ENCODE measurements at regions not wholly inside any gene's neighbourhood (a gene's known extent, or its start where the extent isn't known, plus 50 kb on each side); places are given as distances from the start of the nearest gene placed in this dataset.

DNA sequence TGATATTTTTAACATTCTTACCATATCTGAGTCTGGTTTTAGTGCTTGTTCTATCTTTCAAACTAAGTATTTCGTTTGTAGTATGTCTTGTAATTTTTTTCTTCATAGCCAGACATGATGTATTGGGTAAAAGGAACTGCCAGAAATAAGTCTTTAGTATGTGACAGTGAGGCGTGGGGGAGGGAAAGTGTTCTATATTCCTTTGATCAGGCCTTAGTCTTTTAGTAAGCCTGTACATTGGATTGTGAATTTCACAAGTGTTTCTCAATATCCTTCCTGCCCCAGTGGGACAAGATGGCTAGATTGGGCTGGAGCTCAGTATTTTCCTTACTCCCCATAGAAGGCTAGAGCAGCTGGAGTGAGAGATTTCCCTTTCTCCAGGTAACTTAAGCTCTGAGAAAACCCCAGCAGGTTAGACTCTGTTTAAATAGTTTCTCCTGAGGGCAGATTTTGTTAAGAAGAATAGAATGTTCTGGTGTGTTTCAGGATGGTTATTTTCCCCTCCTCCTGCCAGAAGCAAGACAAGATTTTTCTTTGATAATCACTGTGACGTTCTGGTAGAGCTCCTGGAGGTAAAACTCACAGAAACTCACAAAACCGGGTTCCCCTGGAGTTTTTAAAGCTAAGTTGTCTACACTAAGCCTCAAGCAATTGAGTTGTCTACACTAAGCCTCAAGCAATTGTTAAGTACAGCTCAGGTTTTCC lies 140.7 kb upstream of the ARPP21 start:
- TF ChIP-seq CTCF (IDR thresholded peaks at IDR 0.05; ENCODE audit: low read depth, low read length) (no peak), EZH2phosphoT487 (IDR thresholded peaks at IDR 0.05; ENCODE audit: low read depth) (no peak)
